NCI-H2227 treated with DMSO at 0.1 percent for 48 hours (cell line): ENCODE measurements at regions not wholly inside any gene's neighbourhood (a gene's known extent, or its start where the extent isn't known, plus 50 kb on each side); places are given as distances from the start of the nearest gene placed in this dataset.
"Not testable (repeated sequence)": the region's sequence is repeated elsewhere in the genome, so short reads cannot be mapped to it uniquely, and the experiment has no call there.

Experiments
- DNase-seq: peaks from one replicate; lab custom pipeline; 2025; lab: John Stamatoyannopoulos, UW

GRCh38 chr9:22170556-22170955 is 161.5 kb upstream of the CDKN2B start:
- DNase-seq, result no peak

GRCh38 chr9:22170990-22171670 is 162.0 kb upstream of the CDKN2B start:
- DNase-seq, result no peak

GRCh38 chr9:22171691-22172090 is 162.6 kb upstream of the CDKN2B start:
- no peak for DNase-seq

- DNase-seq, result no peak
Observed at GRCh38 chr9:22173908-22174307, 164.8 kb upstream of the CDKN2B start.

- no peak for DNase-seq
Observed at GRCh38 chr9:22175972-22176545, 167.0 kb upstream of the CDKN2B start.

GRCh38 chr9:22181021-22181420 is 171.9 kb upstream of the CDKN2B start:
- DNase-seq, result not testable (repeated sequence)

- no peak for DNase-seq
Observed at GRCh38 chr9:22189471-22189870, 180.4 kb upstream of the CDKN2B start.

- not testable (repeated sequence) for DNase-seq
Observed at GRCh38 chr9:22197000-22197399, 187.9 kb upstream of the CDKN2B start.

- no peak for DNase-seq
Observed at GRCh38 chr9:22198681-22199080, 189.6 kb upstream of the CDKN2B start.

GRCh38 chr9:22201256-22201655 is 192.2 kb upstream of the CDKN2B start:
- DNase-seq, result no peak

- DNase-seq, result no peak
Observed at GRCh38 chr9:22203371-22204138, 194.4 kb upstream of the CDKN2B start.

- DNase-seq, result no peak
Observed at GRCh38 chr9:22204240-22204639, 195.1 kb upstream of the CDKN2B start.

GRCh38 chr9:22206833-22207232 is 197.7 kb upstream of the CDKN2B start:
- no peak for DNase-seq

- DNase-seq, result no peak
Observed at GRCh38 chr9:22208846-22209585, 199.9 kb upstream of the CDKN2B start.

GRCh38 chr9:22210262-22210661 is 201.2 kb upstream of the CDKN2B start:
- DNase-seq, result no peak

- DNase-seq, result no peak
Observed at GRCh38 chr9:22210936-22211335, 201.8 kb upstream of the CDKN2B start.

- no peak for DNase-seq
Observed at GRCh38 chr9:22211588-22212360, 202.7 kb upstream of the CDKN2B start.

- no peak for DNase-seq
Observed at GRCh38 chr9:22214021-22214420, 204.9 kb upstream of the CDKN2B start.

GRCh38 chr9:22214497-22215031 is 205.5 kb upstream of the CDKN2B start:
- no peak for DNase-seq

- DNase-seq, result no peak
Observed at GRCh38 chr9:22215521-22215920, 206.4 kb upstream of the CDKN2B start.

- DNase-seq, result no peak
Observed at GRCh38 chr9:22216730-22217172, 207.6 kb upstream of the CDKN2B start.
